ENCODE measurements at regions not wholly inside any gene's neighbourhood (a gene's known extent, or its start where the extent isn't known, plus 50 kb on each side); places are given as distances from the start of the nearest gene placed in this dataset.

GRCh38 chr5:168064933-168065622 lies 226.4 kb upstream of the WWC1 start:
- no peaks in the 10 kb centered on the region for H3K4me1 ChIP-seq
- TF ChIP-seq, protein P1, sequence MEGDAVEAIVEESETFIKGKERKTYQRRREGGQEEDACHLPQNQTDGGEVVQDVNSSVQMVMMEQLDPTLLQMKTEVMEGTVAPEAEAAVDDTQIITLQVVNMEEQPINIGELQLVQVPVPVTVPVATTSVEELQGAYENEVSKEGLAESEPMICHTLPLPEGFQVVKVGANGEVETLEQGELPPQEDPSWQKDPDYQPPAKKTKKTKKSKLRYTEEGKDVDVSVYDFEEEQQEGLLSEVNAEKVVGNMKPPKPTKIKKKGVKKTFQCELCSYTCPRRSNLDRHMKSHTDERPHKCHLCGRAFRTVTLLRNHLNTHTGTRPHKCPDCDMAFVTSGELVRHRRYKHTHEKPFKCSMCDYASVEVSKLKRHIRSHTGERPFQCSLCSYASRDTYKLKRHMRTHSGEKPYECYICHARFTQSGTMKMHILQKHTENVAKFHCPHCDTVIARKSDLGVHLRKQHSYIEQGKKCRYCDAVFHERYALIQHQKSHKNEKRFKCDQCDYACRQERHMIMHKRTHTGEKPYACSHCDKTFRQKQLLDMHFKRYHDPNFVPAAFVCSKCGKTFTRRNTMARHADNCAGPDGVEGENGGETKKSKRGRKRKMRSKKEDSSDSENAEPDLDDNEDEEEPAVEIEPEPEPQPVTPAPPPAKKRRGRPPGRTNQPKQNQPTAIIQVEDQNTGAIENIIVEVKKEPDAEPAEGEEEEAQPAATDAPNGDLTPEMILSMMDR (IDR thresholded peaks at IDR 0.05), result no peak
- H3K27me3 ChIP-seq, result no peaks in the 10 kb centered on the region
- WGBS, 2 donors, result 73 to 76% methylated on average over 8 of the region's 8 CpGs
- no peaks in the 10 kb centered on the region for H3K9me3 ChIP-seq
- no peak for FAIRE-seq
- intact Hi-C loops (cut with DNase I), result no loop called here
- DNase-seq, result no peak
- ATAC-seq, result peak in 2 of 4 donors; percentile 27 to 63
- H3K27ac ChIP-seq, result no peak overlapping the region
- H3K36me3 ChIP-seq, result no peaks in the 10 kb centered on the region
- H3K4me3 ChIP-seq, result no peak overlapping the region

DNA sequence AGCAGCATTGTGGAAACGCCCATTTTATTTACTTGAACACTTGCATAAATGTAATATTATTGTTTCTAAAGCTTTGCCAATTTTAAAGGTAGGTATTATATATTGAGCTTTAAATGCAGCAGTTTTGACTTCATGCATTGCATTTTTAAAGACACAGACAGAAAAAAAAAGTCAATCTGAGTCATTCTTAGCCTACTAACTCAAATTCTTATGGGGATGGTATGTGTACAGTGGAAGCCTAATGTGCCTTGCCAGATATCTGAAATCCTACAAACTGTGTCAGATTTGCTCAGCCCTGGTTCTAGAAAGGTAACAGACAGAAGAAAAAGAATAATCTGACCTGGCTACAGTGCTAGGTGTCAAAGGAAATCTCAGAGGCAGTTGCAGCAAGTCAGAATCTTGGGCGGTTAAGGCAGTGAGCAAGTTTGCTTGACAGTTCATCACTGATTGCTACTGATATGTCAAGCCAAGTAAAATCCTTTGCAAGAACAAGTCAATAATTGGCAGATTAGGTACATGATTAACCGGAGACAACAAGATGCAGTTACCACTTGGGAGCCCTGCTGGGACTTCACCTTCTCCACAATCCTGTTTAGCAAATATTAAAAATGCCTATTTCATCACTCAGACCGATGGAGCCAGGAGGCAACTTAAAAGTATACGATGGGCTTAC lies 224.8 kb upstream of the WWC1 start:
- Histone ChIP-seq H3K27ac (no peak overlapping the region), H3K9me3 (no peaks in the 10 kb centered on the region), H3K27me3 (no peaks in the 10 kb centered on the region), H3K4me1 (no peaks in the 10 kb centered on the region), H3K4me3 (no peak overlapping the region), H3K36me3 (no peaks in the 10 kb centered on the region)
- DNase-seq (no peak), FAIRE-seq (no peak), ATAC-seq (peak in 1 of 4 donors; percentile 46)
- 39 to 49% methylated on average over 5 of the region's 5 CpGs for WGBS, 2 donors
- TF ChIP-seq, protein P1 (IDR thresholded peaks at IDR 0.05), result no peak
- intact Hi-C loops (cut with DNase I), result no loop called here

GRCh38 chr5:168070761-168071160 lies 220.7 kb upstream of the WWC1 start:
- DNase-seq (no peak), FAIRE-seq (no peak), ATAC-seq (no peak)
- H3K9me3 ChIP-seq, result no peaks in the 10 kb centered on the region
- intact Hi-C loops (cut with DNase I), result no loop called here
- WGBS, 2 donors, result 69 to 90% methylated on average over 1 of the region's 1 CpG
- TF ChIP-seq, protein P1 (IDR thresholded peaks at IDR 0.05), result no peak
- no peaks in the 10 kb centered on the region for H3K4me1 ChIP-seq
- H3K36me3 ChIP-seq, result no peaks in the 10 kb centered on the region
- no peak overlapping the region for H3K4me3 ChIP-seq
- H3K27me3 ChIP-seq, result no peaks in the 10 kb centered on the region
- H3K27ac ChIP-seq, result no peak overlapping the region

DNA sequence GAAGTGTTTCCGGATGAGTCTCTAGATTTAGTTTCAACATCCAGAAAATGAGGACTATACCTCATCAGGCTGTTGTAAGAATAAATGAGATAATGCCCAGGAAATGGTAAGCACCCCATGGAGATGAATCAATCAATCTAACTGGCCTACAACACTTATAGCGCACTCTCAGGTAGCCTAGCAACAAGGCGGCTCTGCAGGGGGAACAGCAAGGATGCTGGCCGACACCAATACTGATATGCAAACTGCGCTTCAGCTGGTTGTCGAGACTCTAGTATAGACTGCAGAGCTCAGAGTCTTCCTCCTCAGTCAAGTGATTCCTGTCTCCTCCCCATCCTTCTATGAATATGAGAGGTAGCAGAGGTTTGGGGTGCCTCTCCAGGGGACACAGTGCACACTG lies 218.8 kb upstream of the WWC1 start:
- no peaks in the 10 kb centered on the region for H3K36me3 ChIP-seq
- no peaks in the 10 kb centered on the region for H3K4me1 ChIP-seq
- H3K4me3 ChIP-seq, result no peak overlapping the region
- ATAC-seq, result no peak
- no peak overlapping the region for H3K27ac ChIP-seq
- TF ChIP-seq, protein P1 (IDR thresholded peaks at IDR 0.05), result no peak
- no peak for DNase-seq
- no peaks in the 10 kb centered on the region for H3K9me3 ChIP-seq
- H3K27me3 ChIP-seq, result no peaks in the 10 kb centered on the region
- 75 to 89% methylated on average over 6 of the region's 6 CpGs for WGBS, 2 donors
- intact Hi-C loops (cut with DNase I), result no loop called here
- FAIRE-seq, result no peak

DNA sequence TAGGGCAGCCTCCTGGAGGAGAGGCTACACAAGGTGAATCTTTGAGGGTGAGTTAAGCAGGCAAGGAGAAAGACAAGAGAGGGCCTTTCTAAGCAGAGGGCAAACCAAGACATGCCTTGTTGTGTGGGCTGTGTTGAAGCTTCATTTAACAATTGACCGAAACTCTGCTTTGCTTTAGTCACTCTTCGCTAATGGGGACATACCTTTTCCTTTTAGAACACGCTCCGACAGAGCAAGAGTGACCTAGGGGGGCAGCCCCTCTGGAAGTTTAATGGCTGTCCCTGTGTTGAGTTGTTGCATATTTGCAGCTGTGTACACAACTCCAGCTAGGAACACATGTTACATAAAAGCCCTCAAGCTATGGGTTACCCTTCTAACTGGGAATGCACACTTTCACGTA lies 218.1 kb upstream of the WWC1 start:
- no peaks in the 10 kb centered on the region for H3K27me3 ChIP-seq
- WGBS, 2 donors, result 84 to 85% methylated on average over 5 of the region's 5 CpGs
- no peak overlapping the region for H3K27ac ChIP-seq
- H3K4me3 ChIP-seq, result no peak overlapping the region
- H3K9me3 ChIP-seq, result no peaks in the 10 kb centered on the region
- no peaks in the 10 kb centered on the region for H3K4me1 ChIP-seq
- no peak for FAIRE-seq
- TF ChIP-seq, protein P1 (IDR thresholded peaks at IDR 0.05), result no peak
- no peak for DNase-seq
- no peaks in the 10 kb centered on the region for H3K36me3 ChIP-seq
- intact Hi-C loops (cut with DNase I), result no loop called here
- ATAC-seq, result no peak

Data from pancreas (tissue), 10 donors.